Left colon (tissue), 2 donors: ENCODE measurements at regions not wholly inside any gene's neighbourhood (a gene's known extent, or its start where the extent isn't known, plus 50 kb on each side); places are given as distances from the start of the nearest gene placed in this dataset.
"Not testable (repeated sequence)": the region's sequence is repeated elsewhere in the genome, so short reads cannot be mapped to it uniquely, and the experiment has no call there.

Experiments used
- ATAC-seq: fragments of 200-7000 bp; cut with Tn5 transposase; one replicate; pipeline ENCODE4 v1.9.1; 2020; ENCODE audit warnings: mild to moderate bottlenecking, moderate library complexity
- DNase-seq, 2 donors: peaks; one replicate each; pipeline ENCODE4 v3.0.0-alpha.2; 2020
- intact Hi-C, 2 donors: fragments of 100-400 bp; cut with DNase I in 1 of 2; cut with micrococcal nuclease in 1 of 2; formaldehyde crosslinking; loops; one replicate each; pipeline versions ENCODE4 v1.11.2 to v1.14.0; 2022; cut with DNase I, micrococcal nuclease
- donor health status: DM: no; HTN: no; CAD: no.
- donor health status: DM: yes; HTN: yes; CAD: no.

- intact Hi-C loops, DNase-seq: not testable (repeated sequence)
Measured at GRCh38 chr4:64037033-64037432, 372.2 kb downstream of the TECRL start.

GRCh38 chr4:64022560-64022959, 386.7 kb downstream of the TECRL start:
- DNase-seq: no peak
- intact Hi-C loops: no loop called here
- ATAC-seq: no peak

More at GRCh38 chr4:64037033-64037432, 372.2 kb downstream of the TECRL start:
- ATAC-seq: not testable (repeated sequence)

DNA sequence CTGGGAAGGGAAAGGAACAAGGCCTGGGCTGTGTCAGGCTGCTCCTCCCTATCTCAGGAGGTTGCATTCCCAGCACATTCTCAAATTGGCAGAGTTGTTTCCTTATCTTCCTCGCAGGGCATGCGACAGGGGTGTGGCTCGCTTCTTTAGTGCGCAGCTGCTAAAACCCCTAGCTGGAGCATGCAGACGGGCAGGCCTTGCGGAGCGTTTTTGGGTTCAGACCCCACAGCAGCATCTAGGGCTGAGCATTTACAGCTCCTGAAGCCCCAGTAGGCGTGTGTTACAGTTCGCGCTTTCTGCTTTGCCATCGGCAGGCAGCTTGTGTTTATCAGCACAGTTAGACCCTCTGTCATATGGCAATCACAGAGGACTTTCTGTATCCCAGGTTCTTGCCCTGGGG, 392.4 kb downstream of the TECRL start:
- ATAC-seq: no peak
- no peak for DNase-seq
- intact Hi-C loops: no loop called here

- intact Hi-C loops: no loop called here
- ATAC-seq (no peak), DNase-seq (no peak)
Measured at GRCh38 chr4:64014647-64015046, 394.6 kb downstream of the TECRL start.

DNA sequence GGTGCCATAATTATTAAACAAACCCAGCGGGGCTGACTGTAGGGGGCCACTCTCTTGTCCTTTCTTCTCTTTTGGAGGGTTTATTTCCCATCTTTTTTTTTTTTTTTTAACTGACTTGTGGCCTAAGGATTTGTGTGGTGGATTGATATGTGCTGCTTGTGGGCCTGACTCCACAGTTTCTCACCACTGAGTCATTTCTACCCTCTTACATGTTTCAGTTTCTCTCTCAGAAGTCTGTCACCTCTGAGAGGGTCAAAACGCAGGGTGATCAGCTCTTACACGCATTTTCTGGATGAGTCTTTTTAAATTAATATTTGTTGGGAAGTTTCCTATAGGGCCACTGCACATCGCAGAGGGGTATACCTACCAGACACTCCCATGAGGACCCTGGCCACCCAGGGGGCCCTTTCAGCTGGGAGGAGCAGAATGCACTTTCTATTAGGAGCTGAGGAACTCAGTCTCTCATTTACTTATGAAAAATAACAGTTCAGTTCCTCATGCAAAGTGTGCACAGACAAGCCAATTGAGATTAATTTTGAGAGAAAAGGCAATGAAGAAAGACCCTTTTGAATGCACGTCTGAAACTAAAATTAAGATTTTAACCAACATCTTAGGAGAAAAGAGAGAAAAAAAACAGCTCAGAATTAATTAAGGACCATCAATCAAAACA, 407.9 kb downstream of the TECRL start:
- DNase-seq (no peak), ATAC-seq (no peak)
- intact Hi-C loops: no loop called here

- DNase-seq: no peak
- intact Hi-C loops: no loop called here
- no peak for ATAC-seq
Measured at GRCh38 chr4:64000241-64000640, 409.0 kb downstream of the TECRL start.

DNA sequence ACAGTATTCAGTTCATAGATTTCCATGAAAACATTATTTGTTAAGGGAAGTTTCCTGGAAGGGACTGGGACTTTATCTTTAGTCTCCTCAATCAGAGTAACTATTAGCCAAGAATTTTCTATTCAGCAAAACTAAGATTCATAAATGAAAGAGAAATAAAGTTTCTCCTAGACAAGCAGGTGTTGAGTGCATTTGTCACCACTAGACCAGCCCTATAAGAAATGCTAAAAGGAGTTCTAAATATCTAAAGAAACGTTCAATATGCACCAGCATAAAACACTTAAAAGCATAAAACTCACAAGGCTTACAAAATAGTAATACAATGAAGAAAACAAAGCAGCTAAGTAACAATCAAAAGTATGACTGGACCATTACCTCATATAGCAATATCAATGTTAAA, 423.0 kb downstream of the TECRL start:
- intact Hi-C loops: no loop called here
- no peak for DNase-seq
- no peak for ATAC-seq

- intact Hi-C loops: no loop called here
- no peak for ATAC-seq
- DNase-seq: no peak
Measured at GRCh38 chr4:63983224-63983623, 426.0 kb downstream of the TECRL start.

DNA sequence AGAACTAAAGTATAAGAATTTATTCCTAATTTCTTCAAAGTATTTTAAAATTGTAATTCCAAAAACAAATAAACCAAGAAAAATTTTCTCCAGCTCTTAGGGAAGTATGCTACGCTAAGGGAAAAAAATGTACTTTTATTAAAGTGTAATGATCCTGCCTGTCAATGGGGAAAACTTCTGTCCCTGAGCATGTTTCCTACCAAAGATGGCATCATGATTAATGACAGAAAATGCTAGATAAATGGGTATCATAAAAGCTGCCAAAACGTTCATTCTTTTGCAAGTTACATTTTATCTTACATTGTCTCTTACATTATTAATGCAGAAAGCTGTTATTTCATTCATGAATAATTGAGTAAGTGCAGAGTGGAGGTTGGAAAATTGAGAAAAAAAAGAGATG, 443.4 kb downstream of the TECRL start:
- ATAC-seq: no peak

DNA sequence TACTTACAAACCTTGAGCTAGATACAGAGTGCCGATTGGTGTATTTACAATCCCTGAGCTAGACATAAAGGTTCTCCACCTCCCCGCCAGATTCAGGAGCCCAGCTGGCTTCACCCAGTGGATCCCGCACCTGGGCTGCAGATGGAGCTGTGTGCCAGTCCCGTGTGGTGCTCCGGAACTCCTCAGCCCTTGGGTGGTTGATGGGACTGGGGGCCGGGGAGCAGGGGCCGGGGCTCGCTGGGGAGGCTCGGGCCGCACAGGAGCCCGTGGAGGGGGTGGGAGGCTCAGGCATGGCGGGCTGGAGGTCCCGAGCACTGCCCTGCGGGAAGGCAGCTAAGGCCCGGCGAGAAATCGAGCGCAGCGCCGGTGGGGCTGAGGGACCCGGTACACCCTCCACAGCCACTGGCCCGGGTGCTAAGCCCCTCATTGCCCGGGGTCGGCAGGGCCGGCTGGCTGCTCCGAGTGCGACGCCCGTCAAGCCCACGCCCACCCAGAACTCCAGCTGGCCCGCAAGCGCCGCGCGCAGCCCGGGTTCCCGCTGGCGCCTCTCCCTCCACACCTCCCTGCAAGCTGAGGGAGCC, 466.5 kb downstream of the TECRL start:
- DNase-seq, ATAC-seq, intact Hi-C loops: not testable (repeated sequence)

More for the DNA sequence above, 443.4 kb downstream of the TECRL start:
- no peak for DNase-seq
- intact Hi-C loops: no loop called here

GRCh38 chr4:63937961-63938360, 471.3 kb downstream of the TECRL start:
- ATAC-seq (no peak), DNase-seq (no peak)

DNA sequence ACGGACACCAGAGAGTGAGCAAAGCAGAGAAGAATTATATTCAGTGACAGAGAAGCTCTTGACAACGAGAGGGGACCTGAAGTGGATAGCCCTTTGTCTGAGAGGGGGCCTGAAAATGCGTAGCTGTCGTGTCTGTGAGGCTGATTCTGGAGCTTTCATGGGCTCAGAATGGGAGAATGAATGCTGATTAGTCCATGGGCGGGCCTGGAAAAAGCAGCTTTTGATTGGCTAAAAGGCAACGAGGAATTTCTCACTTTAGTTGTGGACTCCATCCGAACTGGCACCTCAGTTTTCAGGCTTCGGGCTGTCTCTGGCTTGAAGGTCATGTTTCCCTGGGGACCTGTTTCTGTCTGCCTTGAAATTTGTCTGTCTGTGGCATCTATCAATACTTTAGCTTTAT, 487.1 kb downstream of the TECRL start:
- ATAC-seq: no peak
- no peak for DNase-seq
- intact Hi-C loops: no loop called here

More at GRCh38 chr4:63937961-63938360, 471.3 kb downstream of the TECRL start:
- intact Hi-C loops: no loop called here

- ATAC-seq: no peak
- no peak for DNase-seq
- intact Hi-C loops: no loop called here
Measured at GRCh38 chr4:63921561-63921960, 487.7 kb downstream of the TECRL start.

- intact Hi-C loops: no loop called here
Measured at GRCh38 chr4:63919636-63920365, 489.4 kb downstream of the TECRL start.

GRCh38 chr4:63906660-63907183, 502.5 kb downstream of the TECRL start:
- intact Hi-C loops: no loop called here
- DNase-seq (no peak), ATAC-seq (no peak)

More at GRCh38 chr4:63919636-63920365, 489.4 kb downstream of the TECRL start:
- no peak for ATAC-seq
- DNase-seq: no peak

DNA sequence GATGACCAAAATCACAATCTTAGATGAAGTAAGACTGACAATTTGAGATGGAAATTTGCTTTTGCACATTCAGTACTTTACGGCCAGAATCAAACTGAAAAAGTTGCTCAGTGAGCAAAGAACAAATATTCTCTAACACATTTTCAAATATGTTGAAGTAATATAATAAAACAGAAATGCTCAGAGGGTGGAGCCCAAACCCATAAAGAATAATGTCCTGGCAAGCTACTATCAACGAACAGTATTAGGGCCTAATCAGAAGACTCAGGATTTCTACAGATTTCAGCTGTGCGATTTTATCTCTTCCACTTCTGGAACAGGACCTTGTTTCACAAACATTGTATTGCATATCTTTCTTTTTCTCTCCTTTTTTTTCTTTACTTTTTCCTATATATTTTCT, 505.0 kb downstream of the TECRL start:
- DNase-seq (no peak), ATAC-seq (no peak)
- intact Hi-C loops: no loop called here

DNA sequence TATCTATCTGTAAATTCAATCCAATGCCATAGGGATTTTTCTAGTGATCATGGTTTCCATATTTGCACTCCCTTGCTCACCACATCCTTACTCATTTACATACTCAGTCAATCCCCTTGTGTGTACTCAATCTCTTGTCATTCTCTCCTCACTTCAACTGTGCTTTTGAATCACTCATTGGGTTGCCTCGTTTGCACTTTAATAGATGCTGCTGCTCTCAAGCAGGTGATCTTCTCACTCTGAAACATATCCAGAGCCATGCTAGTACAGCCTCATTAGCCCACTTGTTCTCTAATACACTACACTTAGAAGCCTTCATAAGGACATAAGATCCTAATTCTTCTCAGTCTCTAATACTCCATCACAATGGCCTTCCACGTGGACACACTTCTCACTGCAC, 507.9 kb downstream of the TECRL start:
- ATAC-seq (no peak), DNase-seq (no peak)
- intact Hi-C loops: no loop called here

DNA sequence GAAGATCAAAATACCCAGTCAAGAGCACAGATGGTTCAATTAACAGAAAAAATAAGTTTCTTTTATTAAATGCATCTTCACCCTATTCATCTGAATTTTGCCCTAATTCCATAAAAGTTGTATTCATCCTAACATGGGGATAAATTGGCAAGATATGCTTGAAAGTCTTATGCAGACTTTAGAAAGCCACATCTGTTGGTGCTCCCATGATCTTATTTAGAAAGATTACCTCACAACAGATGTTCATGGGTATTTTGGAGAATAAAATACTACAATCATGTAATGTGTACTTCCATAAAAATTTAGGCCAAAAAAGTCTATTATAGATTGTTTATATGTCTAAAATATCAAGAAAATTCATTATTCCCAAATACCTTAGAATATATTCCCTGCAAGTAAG, 510.3 kb downstream of the TECRL start:
- no peak for ATAC-seq
- DNase-seq: no peak
- intact Hi-C loops: no loop called here

DNA sequence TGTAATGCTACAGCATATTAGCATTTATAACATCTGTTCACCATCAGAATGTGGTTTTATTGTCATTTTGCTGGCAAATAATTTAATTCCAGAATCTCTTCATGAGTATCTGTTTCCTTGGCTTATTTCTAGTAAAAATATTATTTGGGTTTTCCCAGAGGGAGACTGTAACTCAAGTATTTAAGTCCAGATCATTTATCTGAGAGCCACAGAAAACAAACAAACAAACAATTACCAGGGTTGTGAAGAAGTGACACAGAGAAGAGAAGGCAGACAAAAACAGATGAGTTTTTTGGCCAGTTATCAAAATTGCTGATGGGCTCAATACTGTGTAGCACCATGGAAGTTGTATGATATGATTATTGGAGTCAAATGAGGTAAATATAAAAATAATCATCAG, 515.1 kb downstream of the TECRL start:
- DNase-seq (no peak), ATAC-seq (no peak)
- intact Hi-C loops: no loop called here

DNA sequence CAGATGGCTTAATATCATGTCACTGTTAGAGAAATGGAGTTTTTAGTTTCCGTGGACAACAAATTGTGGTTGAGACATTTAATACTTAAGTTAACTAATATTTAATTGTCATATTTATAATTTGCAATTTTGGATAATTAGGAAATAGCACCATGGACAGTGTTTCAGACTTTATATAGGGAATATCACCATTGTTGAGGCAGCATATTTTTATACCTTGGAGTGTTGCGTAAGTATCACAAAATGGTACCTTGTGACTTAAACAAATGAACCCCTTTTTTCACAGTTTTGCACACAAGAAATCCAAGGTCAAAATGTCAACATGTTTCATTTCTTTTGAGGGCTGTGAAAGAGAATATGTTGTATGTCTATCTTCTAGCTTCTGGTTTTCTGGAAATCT, 539.9 kb downstream of the TECRL start:
- DNase-seq (no peak), ATAC-seq (no peak)
- intact Hi-C loops: no loop called here
